ENCODE measurements at regions not wholly inside any gene's neighbourhood (a gene's known extent, or its start where the extent isn't known, plus 50 kb on each side); places are given as distances from the start of the nearest gene placed in this dataset.

- TF ChIP-seq POLR2A (IDR thresholded peaks at IDR 0.05) (no peak), EP300 (IDR thresholded peaks at IDR 0.05) (no peak), CTCF (IDR thresholded peaks at IDR 0.05) (no peak), POLR2AphosphoS5 (IDR thresholded peaks at IDR 0.05) (no peak)
- 45 to 57% methylated on average over 3 of the region's 3 CpGs for WGBS, 2 donors
Measured at GRCh38 chr14:22318951-22319350, 270.1 kb downstream of the DAD1 start.

GRCh38 chr14:22316473-22316872 lies 272.6 kb downstream of the DAD1 start:
- Histone ChIP-seq H3K9me3 (no peaks in the 10 kb centered on the region), H3K4me1 (peaks cover 0 to 7% (median 3%) of the 10 kb centered on the region in 4 donors), H3K36me3 (no peaks in the 10 kb centered on the region), H3K27me3 (no peaks in the 10 kb centered on the region), H3K27ac (no peak overlapping the region), H3K4me3 (no peak overlapping the region)
- TF ChIP-seq POLR2AphosphoS5 (IDR thresholded peaks at IDR 0.05), result no peak
- TF ChIP-seq POLR2A (IDR thresholded peaks at IDR 0.05), result no peak
- no peak for ATAC-seq (ENCODE audit: low FRiP score in 2 of 2)
- no peak for DNase-seq
- WGBS, 2 donors, result 95 to 100% methylated on average over 1 of the region's 1 CpG

More at GRCh38 chr14:22318951-22319350, 270.1 kb downstream of the DAD1 start:
- Histone ChIP-seq H3K4me1 (no peaks in the 10 kb centered on the region), H3K4me3 (no peak overlapping the region), H3K27ac (no peak overlapping the region), H3K27me3 (no peaks in the 10 kb centered on the region), H3K9me3 (no peaks in the 10 kb centered on the region), H3K36me3 (no peaks in the 10 kb centered on the region)
- no peak for ATAC-seq (ENCODE audit: low FRiP score in 2 of 2)
- no peak for DNase-seq

GRCh38 chr14:22315336-22315735 lies 273.7 kb downstream of the DAD1 start:
- Histone ChIP-seq H3K4me3 (no peak overlapping the region), H3K36me3 (no peaks in the 10 kb centered on the region), H3K4me1 (peaks cover 0 to 7% (median 3%) of the 10 kb centered on the region in 4 donors), H3K27me3 (no peaks in the 10 kb centered on the region), H3K27ac (no peak overlapping the region), H3K9me3 (no peaks in the 10 kb centered on the region)
- ATAC-seq (ENCODE audit: low FRiP score in 2 of 2) (no peak), DNase-seq (no peak)
- TF ChIP-seq CTCF (IDR thresholded peaks at IDR 0.05) (no peak), POLR2AphosphoS5 (IDR thresholded peaks at IDR 0.05) (no peak), EP300 (IDR thresholded peaks at IDR 0.05) (no peak), POLR2A (IDR thresholded peaks at IDR 0.05) (no peak)
- WGBS, 2 donors, result 74 to 79% methylated on average over 3 of the region's 3 CpGs

- Histone ChIP-seq H3K4me3 (no peak overlapping the region), H3K27ac (peak overlapping the region in 2 of 4 donors; percentile 17 to 54), H3K9me3 (no peaks in the 10 kb centered on the region), H3K36me3 (no peaks in the 10 kb centered on the region), H3K4me1 (peaks cover 0 to 7% (median 3%) of the 10 kb centered on the region in 4 donors), H3K27me3 (no peaks in the 10 kb centered on the region)
- WGBS, 2 donors, result 46 to 52% methylated on average over 6 of the region's 6 CpGs
- ATAC-seq (ENCODE audit: low FRiP score in 2 of 2) (peak; percentile 77 to 87), DNase-seq (peak in 1 of 2 donors; percentile 30)
- peak; percentile 27 to 66 (median 54) for TF ChIP-seq CTCF (IDR thresholded peaks at IDR 0.05)
- no peak for TF ChIP-seq POLR2A (IDR thresholded peaks at IDR 0.05)
Measured at GRCh38 chr14:22314183-22314820, 274.7 kb downstream of the DAD1 start.

- H3K4me1 ChIP-seq, result peaks cover 0 to 7% (median 3%) of the 10 kb centered on the region in 4 donors
- no peaks in the 10 kb centered on the region for H3K9me3 ChIP-seq
- H3K4me3 ChIP-seq, result no peak overlapping the region
- DNase-seq (no peak), ATAC-seq (ENCODE audit: low FRiP score in 2 of 2) (peak in 1 of 2 donors; percentile 72)
- H3K27ac ChIP-seq, result peak overlapping the region in 2 of 4 donors; percentile 17 to 54
- TF ChIP-seq CTCF (IDR thresholded peaks at IDR 0.05), result no peak
- no peak for TF ChIP-seq POLR2AphosphoS5 (IDR thresholded peaks at IDR 0.05)
- 19 to 41% methylated on average over 1 of the region's 1 CpG for WGBS, 2 donors
- no peaks in the 10 kb centered on the region for H3K36me3 ChIP-seq
- H3K27me3 ChIP-seq, result no peaks in the 10 kb centered on the region
Measured at GRCh38 chr14:22313172-22313801, 275.7 kb downstream of the DAD1 start.

All from upper lobe of left lung (tissue), 6 donors.